ENCODE measurements at regions not wholly inside any gene's neighbourhood (a gene's known extent, or its start where the extent isn't known, plus 50 kb on each side); places are given as distances from the start of the nearest gene placed in this dataset.

DNA sequence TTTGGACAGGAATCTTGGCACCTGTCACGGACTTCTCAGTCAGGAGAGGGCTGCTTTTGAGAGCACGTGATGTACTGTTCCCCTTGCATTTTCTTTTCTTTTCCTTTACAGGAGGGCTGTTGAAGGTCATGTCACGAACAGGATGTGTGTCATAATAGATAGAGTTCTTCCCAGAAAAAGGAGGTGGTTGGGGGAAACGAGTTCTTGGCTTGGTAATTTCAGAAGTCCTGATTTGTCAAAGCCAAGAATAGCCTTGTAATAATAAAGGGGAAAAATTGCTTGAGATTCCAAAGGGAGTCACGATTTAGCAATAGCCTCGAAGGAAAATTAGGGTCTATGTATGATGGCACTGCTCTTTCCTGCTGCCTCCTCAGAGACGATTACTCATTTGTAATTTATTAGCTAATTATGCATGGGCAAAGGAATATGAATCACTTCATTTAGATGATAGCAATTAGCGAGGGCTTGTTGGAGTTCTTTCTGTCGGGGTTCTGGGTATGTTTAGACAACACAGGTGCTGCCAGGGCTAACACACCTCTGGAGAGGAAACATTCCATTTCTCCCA, 277.7 kb upstream of the N4BP1 start:
- no peaks in the 10 kb centered on the region for H3K27me3 ChIP-seq
- no peak overlapping the region for H3K4me3 ChIP-seq
- H3K9me3 ChIP-seq, result no peaks in the 10 kb centered on the region
- no peaks in the 10 kb centered on the region for H3K4me1 ChIP-seq
- no peak overlapping the region for H3K27ac ChIP-seq
- no peaks in the 10 kb centered on the region for H3K36me3 ChIP-seq
- TF ChIP-seq, protein P1, sequence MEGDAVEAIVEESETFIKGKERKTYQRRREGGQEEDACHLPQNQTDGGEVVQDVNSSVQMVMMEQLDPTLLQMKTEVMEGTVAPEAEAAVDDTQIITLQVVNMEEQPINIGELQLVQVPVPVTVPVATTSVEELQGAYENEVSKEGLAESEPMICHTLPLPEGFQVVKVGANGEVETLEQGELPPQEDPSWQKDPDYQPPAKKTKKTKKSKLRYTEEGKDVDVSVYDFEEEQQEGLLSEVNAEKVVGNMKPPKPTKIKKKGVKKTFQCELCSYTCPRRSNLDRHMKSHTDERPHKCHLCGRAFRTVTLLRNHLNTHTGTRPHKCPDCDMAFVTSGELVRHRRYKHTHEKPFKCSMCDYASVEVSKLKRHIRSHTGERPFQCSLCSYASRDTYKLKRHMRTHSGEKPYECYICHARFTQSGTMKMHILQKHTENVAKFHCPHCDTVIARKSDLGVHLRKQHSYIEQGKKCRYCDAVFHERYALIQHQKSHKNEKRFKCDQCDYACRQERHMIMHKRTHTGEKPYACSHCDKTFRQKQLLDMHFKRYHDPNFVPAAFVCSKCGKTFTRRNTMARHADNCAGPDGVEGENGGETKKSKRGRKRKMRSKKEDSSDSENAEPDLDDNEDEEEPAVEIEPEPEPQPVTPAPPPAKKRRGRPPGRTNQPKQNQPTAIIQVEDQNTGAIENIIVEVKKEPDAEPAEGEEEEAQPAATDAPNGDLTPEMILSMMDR (IDR thresholded peaks at IDR 0.05), result no peak
- no peak for DNase-seq (ENCODE audit: low spot score)

DNA sequence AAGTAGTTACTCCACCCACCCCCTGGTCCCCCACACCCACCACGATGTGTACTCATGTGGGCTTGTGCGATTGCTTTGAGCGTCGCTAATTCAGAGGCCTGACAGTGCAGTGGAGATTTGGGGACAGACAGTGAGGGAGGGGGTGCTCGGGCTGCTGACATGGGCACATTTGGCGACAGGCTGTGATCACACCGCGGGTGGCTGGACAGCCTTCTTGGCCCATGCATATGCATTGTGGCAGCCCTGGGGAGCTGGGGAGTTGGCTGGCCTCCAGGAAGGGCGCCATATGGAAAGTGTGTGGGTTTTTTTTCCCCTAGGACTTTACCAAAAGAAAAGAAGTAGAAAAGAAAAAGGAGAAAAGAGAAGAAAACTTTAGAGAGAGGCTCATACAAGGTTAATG, 275.5 kb upstream of the N4BP1 start:
- no peaks in the 10 kb centered on the region for H3K9me3 ChIP-seq
- H3K27ac ChIP-seq, result no peak overlapping the region
- H3K36me3 ChIP-seq, result no peaks in the 10 kb centered on the region
- no peak overlapping the region for H3K4me3 ChIP-seq
- H3K4me1 ChIP-seq, result no peaks in the 10 kb centered on the region
- no peak for DNase-seq (ENCODE audit: low spot score)
- H3K27me3 ChIP-seq, result no peaks in the 10 kb centered on the region
- TF ChIP-seq, protein P1 (IDR thresholded peaks at IDR 0.05), result no peak

DNA sequence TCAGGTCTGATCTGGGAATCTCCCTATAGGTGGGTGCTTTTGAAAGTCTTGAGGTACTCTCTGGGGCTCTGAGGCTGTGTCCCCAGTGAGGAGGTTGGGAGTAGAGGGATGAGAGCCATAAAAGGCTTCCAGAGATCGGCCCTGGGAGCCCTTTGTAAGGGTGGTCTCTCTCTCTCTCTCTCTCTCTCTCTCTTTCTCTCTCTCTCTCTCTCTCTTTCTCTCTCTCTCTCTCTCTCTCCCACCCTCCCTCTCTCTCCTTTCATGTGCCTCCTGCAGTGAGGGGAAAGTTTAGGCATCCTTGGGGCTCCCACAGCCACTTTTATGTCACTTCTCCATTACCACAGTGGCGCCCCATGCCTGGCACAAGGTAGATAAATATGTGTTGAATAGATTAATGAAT, 271.3 kb upstream of the N4BP1 start:
- DNase-seq (ENCODE audit: low spot score), result no peak
- TF ChIP-seq, protein P1 (IDR thresholded peaks at IDR 0.05), result no peak
- H3K27me3 ChIP-seq, result no peaks in the 10 kb centered on the region
- no peaks in the 10 kb centered on the region for H3K9me3 ChIP-seq
- H3K4me1 ChIP-seq, result no peaks in the 10 kb centered on the region
- H3K36me3 ChIP-seq, result no peaks in the 10 kb centered on the region
- H3K4me3 ChIP-seq, result no peak overlapping the region
- H3K27ac ChIP-seq, result no peak overlapping the region

DNA sequence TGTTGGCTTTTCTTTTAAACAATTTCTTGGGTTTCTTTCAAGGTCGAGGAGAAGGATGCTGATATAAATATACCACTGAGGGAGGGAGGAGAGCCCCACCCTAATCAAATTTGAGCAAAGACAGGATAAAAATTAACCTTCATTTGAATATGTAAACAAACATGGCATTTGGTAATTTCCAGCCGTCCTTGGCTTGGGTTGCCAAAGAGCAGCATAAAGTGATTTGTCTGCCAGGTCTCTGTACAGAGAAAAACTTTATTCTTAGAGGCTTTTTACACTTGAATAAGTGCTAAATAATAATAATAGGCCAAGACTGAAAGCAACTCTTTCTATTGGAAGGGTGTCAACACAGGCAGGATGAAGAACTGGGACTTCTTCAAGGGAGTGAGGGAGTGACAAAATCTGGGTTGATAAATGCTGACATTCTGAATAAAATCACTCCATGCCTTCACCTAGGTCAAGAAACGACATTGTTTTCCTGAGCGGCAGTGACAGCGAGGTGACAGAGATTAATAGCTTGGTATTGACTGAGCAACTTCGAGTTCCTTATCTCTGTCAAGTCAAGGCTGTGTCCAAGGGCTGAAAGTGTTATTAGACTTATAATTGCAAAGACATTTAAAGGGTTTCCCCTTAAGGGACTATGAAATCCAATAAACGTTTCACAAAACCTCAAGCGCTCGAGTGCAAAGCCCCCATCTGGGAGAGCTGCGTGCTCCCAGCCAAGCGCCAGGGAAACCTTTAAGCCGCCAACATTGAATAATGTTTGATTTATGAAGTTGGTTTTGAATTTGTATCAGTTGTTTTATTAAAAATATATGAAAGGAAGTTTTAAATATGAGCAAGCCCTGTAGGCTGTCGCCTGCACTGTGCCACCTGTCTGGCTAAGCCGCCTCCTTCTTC, 269.5 kb upstream of the N4BP1 start:
- no peaks in the 10 kb centered on the region for H3K9me3 ChIP-seq
- H3K4me3 ChIP-seq, result no peak overlapping the region
- no peaks in the 10 kb centered on the region for H3K27me3 ChIP-seq
- DNase-seq (ENCODE audit: low spot score), result no peak
- H3K4me1 ChIP-seq, result no peaks in the 10 kb centered on the region
- TF ChIP-seq, protein P1 (IDR thresholded peaks at IDR 0.05), result no peak
- H3K27ac ChIP-seq, result no peak overlapping the region
- H3K36me3 ChIP-seq, result no peaks in the 10 kb centered on the region

DNA sequence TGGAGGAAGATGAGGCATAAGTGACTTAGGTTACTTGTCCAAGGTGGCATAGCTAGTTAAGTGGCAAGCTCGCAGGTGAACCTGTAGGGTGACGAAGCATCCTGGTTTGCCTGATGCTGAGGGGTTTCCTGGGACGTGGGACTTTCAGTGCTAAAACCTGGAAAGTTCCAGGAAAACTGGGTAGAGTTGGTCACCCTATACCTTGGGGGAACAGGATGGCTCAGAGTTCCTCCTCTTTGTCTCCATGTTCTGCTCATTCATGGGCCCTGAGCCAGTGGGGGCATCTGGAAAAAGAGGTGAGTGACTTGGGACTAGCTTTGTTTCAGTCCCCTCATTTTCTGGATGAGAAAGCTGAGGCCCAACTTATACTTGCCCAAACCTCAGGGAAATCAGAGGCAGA, 268.0 kb upstream of the N4BP1 start:
- H3K9me3 ChIP-seq, result no peaks in the 10 kb centered on the region
- no peaks in the 10 kb centered on the region for H3K36me3 ChIP-seq
- H3K27ac ChIP-seq, result no peak overlapping the region
- TF ChIP-seq, protein P1 (IDR thresholded peaks at IDR 0.05), result no peak
- DNase-seq (ENCODE audit: low spot score), result no peak
- no peaks in the 10 kb centered on the region for H3K4me1 ChIP-seq
- H3K4me3 ChIP-seq, result no peak overlapping the region
- H3K27me3 ChIP-seq, result no peaks in the 10 kb centered on the region

Measured in right atrium auricular region (tissue), 2 donors.